Right ventricle myocardium inferior (tissue), 1 donor: ENCODE measurements at regions not wholly inside any gene's neighbourhood (a gene's known extent, or its start where the extent isn't known, plus 50 kb on each side); places are given as distances from the start of the nearest gene placed in this dataset.
"Not testable (repeated sequence)": the region's sequence is repeated elsewhere in the genome, so short reads cannot be mapped to it uniquely, and the experiment has no call there.

Experiments
- ATAC-seq: fragments of 200-7000 bp; cut with Tn5 transposase; one replicate; pipeline ENCODE4 v1.9.1; 2020; ENCODE audit warnings: mild to moderate bottlenecking, moderate library complexity
- DNase-seq: peaks from one replicate; pipeline ENCODE4 v3.0.0; 2021; ENCODE audit errors: missing footprints
- intact Hi-C: fragments of 100-400 bp; cut with DNase I; formaldehyde crosslinking; loops from one replicate; pipeline ENCODE4 v1.11.0; 2022
- donor health status: DM: no; HTN: yes; CAD: no; lungs with severe emphysema.

DNA sequence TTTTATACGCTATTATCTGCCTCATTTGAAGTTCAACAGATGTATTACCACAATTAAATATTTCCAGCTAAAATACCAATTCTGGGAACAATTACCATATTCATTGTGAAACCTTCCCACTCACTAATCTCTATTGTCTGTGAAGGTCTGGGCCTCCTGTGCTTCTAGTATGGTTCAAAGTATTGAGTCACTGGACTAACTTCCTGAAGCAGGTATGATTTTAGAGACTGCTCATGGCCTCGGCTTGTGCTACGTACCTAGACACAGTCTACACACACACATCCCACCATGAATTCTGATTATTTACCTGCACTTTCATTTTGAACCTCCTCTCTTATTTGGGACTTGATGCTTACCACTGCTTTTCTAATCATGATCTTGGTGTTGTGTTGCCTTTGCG, 180.7 kb upstream of the EPHA4 start:
- intact Hi-C loops = no loop called here
- no peak for ATAC-seq
- DNase-seq = no peak

DNA sequence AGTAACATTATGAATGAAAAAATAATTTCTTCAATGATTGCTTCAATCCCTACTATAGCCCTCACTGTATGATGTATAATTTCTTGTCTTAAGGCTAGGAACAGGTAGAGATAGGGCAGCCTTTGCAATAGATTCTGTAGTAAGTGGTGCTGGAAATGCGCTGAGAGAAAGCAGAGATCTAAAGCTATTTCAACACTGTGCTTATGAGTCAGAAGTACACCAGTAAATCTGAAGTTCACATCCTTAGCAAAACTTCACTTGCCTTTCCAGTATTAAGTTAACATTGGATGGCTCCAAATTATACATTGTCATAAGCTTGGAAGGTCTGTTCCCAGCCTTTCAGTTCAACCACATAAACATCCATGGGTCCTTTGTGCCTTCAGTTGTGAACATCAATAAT, 178.2 kb upstream of the EPHA4 start:
- ATAC-seq = no peak
- no peak for DNase-seq
- intact Hi-C loops = no loop called here

DNA sequence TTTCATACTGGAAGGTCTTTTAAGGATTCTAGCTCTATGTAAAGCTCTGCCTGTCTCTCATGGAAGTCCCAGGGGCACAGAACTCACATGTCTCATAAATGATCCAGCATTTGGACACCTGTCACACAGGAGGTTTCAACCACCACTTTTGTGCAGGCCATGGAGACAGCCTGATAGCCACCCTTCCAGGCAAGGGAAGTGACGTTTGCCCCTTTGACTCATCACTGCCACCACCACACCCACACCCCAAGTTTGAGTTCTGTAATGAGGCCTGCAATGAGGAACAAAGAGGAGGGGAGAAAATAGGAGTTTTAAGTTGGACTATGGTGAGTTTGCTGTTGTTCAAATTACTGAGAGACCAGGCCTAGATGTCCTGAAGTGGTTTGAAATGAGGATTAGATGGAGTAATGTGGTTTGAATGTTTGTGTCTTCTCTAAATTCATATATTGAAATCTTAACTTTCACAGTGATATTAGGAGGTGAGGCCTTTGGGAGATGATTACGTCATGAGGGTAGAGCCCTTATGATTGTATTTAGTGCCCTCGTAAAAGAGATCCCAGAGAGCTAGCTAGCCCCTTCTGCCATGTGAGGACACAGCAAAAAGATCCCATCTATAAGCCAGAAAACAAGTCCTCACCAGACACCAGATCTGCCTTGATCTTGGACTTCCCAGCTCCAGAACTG, 175.3 kb upstream of the EPHA4 start:
- no peak for DNase-seq
- intact Hi-C loops = no loop called here
- ATAC-seq = no peak

DNA sequence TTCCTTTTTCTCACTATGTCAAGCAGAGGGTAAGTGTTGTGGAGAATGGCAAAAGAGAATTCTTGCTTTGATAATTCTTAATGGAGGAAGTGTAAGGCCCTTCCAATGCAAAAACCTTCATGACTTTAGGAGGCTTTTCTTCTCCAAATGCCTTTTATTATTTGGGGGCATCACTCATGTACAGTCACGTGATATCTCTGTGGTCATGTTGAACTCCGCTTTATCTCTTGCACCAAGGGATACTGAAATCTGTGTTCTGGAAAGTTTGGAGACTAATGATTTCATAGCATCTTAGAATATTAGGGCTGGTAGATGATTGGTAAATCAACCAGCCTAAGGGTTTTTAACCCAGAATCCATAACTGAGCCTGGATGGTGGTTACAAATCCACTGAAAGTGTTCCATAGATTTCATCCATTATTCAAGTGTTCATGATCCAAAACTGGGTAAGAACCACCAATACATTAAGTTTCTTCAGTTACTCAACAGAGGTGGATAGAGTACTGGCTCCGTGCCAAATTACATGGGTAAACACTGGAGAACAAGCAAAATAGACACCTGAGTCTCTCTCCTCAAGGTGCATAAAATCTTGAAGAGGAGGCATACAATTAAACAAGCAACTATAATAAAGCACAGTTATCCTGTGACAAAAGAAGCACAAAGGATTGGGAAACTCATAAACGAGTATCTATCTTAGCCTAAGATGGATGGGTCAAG, 169.6 kb upstream of the EPHA4 start:
- intact Hi-C loops = no loop called here
- ATAC-seq (no peak), DNase-seq (no peak)

DNA sequence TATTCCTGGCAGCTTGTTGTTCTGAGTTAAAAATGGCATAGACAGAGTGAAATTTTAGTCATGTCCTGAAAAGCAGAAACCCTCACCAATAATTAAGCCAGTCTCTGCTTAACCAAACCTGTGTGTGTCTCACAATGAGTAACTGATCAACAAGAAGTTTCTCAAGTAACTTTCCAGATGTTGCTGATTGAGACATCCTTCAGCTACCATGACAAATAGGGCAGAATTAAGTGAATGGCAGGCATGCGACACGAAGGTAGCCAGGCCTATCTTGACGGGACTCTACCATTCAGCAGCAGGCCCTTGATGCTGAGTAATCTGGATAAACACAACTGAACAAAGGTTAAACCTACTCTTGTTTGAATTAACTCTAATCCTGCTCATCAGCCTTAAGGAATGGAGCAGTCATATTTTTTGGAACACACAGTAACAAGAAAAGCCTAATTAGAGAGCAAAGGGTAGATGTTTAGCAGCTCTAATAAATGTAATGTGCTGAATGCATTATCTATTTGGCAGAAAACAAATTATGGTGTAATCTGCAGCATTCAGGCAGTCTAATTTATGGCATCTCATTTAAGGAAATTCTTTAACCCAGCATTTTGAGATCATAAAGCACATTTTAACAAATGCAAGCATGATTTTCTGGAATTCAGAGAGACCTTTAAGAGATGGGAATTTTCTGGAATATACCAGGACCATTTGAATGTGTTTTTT, 159.5 kb upstream of the EPHA4 start:
- DNase-seq (no peak), ATAC-seq (no peak)
- intact Hi-C loops = no loop called here

DNA sequence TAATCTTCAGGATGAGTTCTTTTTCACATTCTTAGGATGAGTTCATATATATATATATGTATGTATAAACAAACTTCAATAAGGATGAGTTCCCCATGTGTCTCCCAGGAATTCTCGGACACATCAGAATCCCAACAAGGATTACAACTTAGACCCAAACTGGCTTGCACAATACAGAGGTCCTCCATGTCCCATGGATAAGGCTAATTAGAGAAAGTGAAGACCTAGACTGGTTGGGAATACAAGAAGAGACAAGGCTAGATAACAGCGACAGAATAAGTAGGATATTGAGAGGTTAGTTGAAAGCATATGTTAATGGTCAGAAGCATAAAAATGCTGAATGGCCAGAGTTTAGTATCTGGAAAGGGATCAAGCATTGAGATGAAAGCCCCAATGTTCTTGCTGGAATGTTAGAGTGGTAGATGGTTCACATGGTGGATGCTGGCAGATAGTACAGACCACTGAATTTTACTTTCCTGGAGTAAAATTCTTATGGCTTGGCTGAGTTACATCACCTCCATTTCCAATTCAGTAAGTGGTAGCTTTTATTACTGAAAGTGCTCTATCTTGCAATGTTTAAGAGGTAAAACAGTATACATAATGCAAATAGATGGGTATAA, 154.9 kb upstream of the EPHA4 start:
- intact Hi-C loops = no loop called here
- ATAC-seq = no peak
- DNase-seq = no peak

DNA sequence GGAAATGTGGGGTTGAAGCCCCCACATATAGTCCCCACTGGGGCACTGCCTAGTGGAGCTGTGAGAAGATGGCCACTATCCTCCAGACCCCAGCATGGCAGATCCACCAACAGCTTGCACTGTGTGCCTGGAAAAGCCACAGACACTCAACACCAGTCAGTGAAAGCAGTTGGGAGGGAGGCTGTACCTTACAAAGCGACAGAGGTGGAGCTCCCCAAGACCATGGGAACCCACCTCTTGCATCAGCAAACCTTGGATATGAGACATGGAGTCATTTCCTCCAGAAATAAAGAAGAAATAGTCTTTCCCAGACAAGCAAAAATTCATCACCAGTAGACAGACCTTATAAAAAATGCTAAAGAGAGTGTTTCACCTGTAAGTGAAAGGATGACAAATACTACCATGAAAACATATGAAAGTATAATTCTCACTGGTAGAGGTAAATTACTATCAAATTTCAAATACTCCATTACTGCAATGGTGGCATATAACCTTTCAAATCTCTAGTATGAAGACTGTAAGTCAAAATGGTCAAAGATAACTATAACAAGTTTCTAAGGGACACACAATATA, 152.6 kb upstream of the EPHA4 start:
- intact Hi-C loops = no loop called here
- no peak for ATAC-seq
- DNase-seq = no peak

DNA sequence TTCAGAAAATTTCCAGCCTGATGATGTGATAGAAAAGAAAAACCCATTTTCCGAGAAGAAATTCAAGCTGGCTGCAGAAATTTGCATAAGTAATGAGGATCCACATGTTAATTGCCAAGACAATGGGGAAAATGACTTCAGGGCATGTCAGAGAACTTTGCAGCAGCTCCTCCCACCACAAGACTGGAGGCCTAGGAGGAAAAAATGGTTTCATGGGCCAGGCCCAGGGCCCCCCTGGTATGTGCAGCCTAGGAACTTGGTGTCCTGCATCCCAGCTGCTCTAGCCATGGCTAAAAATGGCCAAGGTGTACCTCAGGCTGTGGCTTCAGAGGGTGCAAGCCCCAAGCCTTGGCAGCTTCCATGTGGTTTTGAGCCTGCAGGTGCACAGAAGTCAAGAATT, 152.0 kb upstream of the EPHA4 start:
- ATAC-seq, intact Hi-C loops, DNase-seq: not testable (repeated sequence)

DNA sequence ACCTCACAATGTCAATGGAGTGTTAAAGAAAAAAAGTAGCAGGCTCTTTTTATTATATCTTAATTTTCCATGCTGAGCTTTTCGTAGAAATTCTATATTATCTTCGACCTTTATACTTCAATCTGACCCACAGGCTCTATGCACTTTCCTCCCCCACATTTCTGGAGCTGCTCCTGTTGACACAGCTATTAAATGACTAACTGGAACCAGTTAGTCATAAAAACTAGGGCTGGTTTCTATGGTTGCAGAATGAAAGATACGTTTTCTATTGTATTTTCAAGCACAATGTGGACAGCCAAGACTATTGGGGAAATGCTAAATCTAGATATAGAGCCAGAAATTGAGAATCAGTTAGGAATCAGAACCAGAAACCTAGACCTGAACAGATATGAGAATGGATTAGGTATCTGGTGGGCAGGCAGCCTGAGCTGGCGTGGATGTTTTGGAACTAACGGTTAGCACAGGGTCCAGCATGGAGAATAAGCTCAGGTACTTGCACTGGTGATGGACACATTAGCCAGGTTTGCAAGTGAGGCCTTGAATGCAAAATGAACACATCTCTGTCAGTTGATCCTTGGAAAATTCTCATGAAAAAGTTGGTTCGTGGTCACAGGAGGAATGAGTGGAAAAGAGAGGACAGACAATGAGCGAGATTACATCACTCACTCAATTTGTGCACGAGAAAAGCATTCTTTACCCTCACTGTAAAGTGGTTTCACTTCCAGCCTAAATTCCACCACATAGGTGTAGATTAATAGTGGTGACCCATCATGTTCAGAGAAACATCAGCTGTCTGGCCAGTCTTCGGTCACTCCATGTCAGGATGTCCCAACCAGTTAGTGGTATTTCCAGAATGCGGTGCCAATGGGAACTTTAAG, 144.6 kb upstream of the EPHA4 start:
- intact Hi-C loops = no loop called here
- DNase-seq (no peak), ATAC-seq (no peak)

DNA sequence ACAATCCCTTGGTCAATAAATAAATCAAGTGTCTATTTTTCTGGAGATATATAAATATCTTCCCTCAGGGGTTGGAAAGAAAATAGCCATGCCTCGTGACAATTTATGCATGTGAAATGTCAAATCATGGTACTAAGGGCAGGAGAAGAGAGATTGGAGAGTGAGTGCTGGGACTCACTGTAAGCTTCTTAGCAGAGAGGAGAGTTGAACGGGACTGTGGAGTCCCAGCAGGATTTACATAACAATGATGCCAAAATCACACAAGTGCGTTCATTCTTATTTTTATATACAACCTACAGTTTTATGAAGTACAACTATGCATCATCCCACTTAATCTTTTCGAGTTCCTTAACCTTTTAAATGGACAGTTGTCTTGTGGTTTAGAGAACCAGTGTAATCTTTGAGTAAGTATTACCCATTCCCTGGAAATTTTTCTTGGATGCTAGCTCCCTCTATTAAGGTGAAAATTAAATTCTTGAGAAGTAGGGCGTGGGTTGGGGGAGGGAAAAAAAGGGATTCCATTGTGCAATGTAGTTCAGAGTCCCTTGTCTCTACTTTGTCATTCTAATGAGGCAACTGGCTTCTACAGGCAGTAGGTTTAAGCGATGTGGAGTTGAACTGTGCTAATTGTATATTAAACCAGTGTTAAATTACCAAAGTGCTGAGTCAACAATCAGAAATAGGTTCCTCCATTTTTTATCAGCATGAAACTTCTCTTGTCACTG, 143.6 kb upstream of the EPHA4 start:
- ATAC-seq = no peak
- no peak for DNase-seq
- intact Hi-C loops = no loop called here

DNA sequence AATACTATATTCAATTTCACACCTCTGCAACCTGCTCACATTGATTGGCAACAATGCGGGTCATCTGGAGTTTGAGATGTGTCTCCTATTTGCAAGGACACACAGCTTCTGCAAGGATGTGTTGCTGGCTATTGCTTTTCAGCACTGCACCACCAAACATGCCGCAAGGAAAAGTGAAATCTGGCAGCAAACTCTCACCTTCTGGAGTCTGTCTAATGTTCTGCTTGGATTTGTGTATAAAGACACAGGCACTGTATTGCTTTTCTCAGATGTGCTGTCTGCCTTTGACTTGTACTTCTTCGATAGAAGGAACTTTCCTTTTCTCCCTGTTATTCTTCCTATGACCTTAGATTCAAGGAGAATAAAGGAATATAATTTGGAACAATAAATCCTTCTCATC, 138.6 kb upstream of the EPHA4 start:
- no peak for ATAC-seq
- DNase-seq = no peak
- intact Hi-C loops = no loop called here

DNA sequence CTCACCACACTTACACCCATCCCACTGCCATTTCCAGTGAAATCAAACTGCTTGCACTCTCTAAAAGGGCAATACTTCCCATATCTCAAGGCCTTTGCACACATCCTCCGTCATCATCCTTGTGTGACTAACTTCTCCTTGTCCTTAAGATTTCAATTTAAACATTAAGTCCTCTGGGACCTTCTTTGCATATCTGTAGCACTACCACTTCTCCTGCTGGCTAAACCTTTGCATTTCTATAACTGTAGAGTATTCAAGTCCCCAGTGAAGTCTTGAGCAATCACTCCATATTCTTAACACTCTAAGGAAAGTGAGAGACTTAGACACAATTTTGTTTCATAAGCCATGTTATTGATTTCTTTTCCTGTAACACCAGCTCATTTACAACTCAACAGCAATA, 136.8 kb upstream of the EPHA4 start:
- ATAC-seq (no peak), DNase-seq (no peak)
- intact Hi-C loops = no loop called here

DNA sequence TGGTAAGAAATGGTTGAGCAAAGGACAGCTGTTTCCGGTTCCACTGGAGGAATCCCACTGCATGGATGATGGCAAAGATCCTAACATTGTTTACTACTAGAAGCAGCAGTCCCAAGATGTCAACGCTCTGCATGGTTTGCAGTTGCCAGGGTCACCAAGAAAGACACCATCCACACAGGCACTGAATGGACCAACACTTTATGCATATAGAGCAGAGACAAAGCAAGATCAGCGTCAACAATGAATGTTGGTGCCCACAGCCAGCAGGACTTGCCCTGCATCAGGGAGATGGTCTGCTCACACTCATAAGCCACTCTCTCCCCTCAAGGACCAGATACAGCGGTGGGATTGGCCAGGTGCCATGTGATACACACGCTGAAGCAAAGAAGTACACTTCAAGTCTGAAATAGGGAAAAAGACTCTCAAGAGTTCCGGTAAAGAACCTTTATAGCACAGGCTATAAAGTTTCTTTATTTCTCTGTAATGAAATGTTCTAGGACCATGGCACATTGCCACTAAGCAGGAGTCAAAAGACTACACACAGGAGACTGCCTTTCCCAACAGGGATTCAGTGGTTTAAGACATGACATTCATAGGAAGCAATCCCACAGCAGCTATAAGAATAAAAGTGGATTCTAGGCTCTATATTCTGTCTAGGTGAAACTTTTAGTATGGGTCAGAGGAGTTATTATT, 133.2 kb upstream of the EPHA4 start:
- DNase-seq (no peak), ATAC-seq (no peak)
- intact Hi-C loops = no loop called here

DNA sequence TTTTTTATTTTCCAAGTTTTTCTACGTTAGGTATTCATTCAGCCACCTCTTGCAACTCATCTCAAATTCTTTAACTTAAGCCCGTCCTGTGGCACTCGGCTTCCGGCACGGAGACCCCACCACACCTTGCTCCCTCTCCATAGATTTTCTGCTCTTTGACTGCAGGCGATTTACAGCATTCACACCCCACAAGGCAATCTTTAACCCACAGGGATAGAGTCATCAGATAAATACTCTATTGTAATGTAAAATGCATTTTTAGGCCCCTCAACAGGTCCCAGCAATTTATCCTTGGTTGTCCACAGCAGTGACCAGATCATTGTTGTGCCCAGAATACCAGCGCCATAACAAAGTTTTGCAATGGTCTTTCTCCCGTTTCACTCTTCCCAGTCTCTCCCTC, 132.3 kb upstream of the EPHA4 start:
- intact Hi-C loops = no loop called here
- DNase-seq (no peak), ATAC-seq (no peak)

DNA sequence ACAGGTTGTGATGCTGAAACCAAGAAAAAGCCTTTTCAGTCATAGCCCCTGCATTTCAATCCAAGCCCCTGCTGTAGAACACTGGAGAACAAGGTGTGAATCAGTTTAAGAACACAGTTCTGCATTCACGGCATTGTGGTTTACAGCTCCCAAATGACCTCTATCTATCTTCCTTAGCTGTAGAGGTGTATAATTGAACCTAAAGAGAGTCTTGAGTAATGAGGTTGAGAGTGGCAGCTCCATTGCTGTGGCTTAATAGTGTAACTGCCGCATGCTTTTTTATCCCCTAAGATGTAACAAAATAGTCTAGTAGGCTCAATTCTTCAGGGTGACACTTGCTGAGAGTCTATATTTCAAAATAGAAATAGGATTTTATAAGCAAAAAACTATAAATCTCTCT, 121.3 kb upstream of the EPHA4 start:
- ATAC-seq (no peak), DNase-seq (no peak)
- intact Hi-C loops = no loop called here

DNA sequence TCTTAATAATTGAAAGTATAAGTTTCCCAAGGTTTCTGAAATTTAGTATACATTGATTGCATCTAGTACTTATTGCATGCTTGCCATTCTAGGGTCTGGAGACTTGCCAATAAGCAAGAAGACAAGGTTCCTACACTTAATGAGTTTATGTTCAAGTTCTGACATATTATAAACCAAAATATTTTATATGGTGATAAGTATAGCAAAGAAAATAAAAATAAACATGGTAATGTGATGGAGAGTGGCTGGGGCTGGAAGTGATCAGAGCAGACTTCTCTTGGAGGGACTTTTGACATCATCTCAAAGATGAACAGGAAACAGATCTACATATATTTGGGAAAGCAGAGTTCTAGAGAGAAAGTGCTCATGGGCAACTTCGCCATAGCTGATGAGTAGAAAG, 119.5 kb upstream of the EPHA4 start:
- ATAC-seq (no peak), DNase-seq (no peak)
- intact Hi-C loops = no loop called here

DNA sequence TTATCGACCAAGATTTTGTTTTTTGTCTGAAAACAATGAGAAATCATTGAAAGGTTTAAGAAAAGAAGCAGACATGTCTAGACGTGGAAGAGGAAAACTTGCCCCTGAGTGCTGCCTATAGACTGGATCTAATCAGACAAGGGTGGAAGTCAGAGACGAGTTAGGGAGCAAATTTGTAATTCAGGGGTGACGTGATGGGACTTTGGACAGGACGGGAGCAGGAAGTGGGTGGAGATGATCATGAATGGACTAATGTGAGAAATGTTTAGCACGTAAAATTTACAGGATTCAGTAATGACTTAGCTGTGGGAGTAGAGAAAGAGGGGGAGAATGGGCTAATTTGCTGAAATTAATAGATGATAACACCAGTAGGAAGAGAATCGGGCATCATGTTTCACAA, 117.0 kb upstream of the EPHA4 start:
- ATAC-seq (no peak), DNase-seq (no peak)
- intact Hi-C loops = no loop called here
